AG09319 (cell line): ENCODE measurements at regions not wholly inside any gene's neighbourhood (a gene's known extent, or its start where the extent isn't known, plus 50 kb on each side); places are given as distances from the start of the nearest gene placed in this dataset.

Source experiments
- DNase-seq: peaks from one replicate; pipeline ENCODE4 v3.0.0-alpha.2; 2010; ENCODE audit warnings: low read depth; ENCODE audit errors: extremely low read depth
- TF ChIP-seq, protein P1 (sequence below): IDR thresholded peaks from 2 replicates; pipeline ENCODE4 v1.5.1; 2011; ENCODE audit warnings: low read depth, mild to moderate bottlenecking, inconsistent platforms, low read length, moderate library complexity

DNA sequence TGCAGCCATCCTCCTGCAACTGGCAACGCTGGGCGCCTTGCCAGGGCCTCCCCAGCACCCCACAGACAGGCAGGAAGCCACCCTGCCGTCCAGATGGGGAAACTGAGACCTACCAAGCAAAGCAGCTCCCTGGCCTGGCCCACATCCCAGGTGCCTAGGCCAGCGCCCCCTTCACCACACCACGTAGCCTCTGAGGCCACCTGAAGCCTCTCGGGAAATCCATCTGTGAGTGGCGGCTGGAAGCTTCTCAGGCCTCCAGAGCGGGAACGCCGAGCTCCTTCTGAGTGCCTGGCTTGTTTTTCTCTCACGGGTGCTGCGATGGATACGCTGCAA is 58.7 kb downstream of the UNCX start:
- TF ChIP-seq, protein P1, sequence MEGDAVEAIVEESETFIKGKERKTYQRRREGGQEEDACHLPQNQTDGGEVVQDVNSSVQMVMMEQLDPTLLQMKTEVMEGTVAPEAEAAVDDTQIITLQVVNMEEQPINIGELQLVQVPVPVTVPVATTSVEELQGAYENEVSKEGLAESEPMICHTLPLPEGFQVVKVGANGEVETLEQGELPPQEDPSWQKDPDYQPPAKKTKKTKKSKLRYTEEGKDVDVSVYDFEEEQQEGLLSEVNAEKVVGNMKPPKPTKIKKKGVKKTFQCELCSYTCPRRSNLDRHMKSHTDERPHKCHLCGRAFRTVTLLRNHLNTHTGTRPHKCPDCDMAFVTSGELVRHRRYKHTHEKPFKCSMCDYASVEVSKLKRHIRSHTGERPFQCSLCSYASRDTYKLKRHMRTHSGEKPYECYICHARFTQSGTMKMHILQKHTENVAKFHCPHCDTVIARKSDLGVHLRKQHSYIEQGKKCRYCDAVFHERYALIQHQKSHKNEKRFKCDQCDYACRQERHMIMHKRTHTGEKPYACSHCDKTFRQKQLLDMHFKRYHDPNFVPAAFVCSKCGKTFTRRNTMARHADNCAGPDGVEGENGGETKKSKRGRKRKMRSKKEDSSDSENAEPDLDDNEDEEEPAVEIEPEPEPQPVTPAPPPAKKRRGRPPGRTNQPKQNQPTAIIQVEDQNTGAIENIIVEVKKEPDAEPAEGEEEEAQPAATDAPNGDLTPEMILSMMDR, result no peak
- no peak for DNase-seq

DNA sequence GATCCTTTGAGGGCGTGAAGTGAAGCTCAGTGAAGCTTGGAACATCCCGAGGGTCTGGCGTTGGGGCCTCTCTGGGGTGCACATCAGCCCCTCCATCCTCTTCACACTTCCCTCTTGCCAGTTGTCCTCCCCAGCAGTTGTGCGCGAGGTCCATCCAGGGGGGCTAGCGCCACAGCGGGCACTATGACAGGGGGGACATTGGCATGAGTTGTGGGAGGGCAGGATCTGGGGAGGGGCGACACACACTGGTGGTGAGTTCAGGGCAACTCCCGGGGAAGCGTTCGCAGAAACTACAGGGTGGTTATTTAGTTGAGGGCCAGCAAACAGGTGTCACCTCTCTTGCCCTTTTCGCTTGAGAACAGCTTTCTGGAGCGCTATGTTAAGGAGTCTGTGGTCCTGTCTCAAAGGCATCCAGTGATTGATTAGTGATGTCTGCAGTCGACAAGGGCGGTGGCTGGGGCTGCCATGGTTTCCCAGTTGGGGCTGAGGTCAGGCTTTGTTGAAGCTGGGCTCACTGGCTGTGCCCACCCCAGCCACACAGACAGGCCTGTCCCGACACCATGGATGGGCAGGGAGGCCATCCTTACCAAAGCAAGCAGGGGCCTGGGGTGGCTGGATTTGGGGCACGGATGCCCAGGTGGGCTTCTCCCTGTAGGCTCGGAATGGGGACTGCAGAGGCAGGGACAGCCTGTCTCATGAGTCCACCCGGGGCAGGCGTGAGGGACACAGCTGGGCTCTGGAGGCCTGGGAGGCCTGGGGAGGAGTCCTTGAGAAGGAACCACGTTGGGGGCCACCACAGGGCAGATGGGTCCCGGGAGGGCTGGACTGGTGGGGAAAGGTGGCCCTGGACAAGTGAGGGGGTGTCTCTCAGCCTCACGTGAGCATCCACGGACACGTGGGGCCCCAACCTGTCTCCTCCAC is 59.4 kb downstream of the UNCX start:
- no peak for DNase-seq
- TF ChIP-seq, protein P1, result no peak

DNA sequence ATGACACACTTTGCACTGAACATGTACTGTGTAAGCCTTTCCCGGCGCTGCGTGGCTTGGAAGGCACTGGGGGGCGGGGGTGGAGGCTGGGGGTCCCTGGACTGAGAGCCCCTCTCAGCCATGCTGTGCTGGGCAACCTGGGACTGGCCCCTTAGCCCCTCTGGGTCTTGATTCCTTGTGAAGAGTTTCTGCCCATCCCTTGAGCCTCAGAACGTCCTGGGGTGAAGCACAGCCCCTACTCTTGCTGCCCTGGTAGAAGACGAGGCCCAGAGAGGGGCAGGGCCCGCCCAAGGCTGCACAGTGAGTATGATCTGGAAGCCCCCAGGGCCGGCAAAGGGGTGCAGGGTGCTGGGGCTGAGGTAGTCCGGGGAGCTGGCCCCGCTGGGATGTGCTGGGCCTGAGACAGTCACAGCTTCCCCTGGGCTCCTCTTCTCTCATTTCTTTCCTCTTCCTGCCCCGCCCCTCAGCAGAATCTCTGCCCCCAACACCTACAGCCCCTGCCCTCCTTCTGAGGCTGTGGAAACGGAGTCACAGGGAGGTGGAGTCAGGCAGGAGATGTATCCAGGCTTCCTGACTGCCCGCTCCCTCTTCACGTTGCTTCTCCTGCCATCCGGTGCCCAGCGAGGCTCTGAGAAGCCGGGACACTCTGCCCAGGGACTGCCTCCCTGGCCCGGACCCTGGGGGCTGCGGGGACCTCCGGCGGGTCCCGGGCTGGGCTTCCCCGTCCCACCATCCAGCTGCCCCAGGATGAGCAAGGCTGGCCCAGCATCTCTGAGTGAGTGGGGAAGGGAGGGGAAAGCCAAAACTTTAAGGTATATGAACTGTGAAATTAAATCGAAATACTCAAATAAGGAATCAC is 60.5 kb downstream of the UNCX start:
- no peak for DNase-seq
- TF ChIP-seq, protein P1, result no peak

DNA sequence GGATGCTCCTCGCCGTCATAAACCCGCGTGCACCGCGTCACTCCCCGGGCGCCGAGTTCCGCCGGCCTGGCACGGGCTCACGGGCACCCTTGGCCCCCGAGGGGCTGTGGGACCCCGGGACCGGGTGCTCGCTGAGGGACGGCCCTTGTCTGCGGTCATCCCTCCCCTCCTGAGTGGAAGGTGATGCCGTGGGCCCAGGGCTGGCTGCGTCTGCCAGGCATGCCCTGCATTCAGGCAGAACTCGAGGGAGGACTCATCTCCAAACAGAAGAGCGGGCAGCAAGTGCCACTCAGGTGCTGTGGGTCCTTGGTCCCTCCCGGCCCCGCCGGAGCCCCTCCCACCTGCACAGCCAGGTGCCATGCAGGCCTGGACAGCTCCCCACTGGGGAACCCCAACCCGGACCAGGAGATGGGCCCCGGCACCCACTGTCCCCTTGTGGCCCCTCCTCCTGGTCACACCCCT is 61.3 kb downstream of the UNCX start:
- TF ChIP-seq, protein P1, result no peak
- no peak for DNase-seq

DNA sequence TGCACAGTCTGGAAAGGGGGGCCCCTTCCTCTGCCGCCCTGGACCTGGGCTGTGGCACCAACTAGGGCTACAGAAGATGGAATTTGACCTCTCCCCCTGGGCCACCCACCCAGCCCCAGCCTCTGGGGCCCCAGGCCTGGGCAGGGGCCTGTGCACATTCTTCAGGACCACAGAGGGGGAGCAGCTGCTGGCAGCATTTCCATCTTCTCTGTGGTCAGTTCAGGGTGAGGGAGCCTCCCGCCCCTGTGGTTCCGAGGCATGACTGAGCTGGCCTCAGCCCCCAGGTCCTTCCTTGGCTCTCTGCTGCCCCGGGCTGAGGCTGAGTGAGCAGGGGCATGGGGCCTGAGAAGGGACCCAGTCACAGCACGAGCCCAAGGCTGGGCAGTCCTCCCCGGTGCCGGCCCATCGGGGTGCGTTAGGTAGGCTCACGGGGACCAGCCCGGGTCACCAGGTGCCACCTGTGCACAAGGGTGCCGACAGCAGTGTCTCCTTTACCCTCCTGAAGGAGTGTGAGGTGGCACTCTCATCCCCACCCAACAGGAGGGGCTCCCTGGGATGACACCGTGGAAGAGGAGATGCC is 63.2 kb downstream of the UNCX start:
- no peak for DNase-seq
- TF ChIP-seq, protein P1, result no peak

DNA sequence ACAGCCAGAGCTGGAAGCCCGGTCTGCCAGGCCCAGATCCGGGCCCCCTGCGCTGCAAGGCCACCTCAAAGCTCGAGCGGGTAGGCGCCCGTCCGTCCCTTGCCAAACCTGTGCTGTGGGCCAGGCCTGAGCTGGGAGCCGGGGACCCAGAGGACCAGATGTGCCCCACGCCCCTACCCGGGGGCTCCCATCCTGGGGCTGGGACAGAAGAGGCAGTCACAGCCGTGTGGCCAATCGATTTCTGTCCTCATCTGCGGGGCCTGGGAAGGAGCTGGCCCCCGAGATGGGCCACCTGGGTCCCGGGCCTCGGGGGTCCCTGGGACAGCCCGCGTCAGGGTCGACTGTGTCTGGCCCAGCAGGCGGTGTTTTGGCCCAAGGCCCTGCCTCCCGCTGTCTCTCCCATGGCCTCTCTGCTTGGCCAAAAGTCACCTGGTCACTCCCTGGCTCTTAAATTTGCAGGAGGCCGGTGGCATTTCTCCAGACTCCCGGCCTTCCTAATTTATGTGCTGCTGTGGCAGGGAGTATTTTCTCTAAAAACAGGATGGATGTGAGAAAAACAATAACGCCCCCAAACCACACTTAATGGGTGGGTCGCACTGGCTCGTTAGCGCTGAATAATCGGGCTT is 63.8 kb downstream of the UNCX start:
- TF ChIP-seq, protein P1, result no peak
- no peak for DNase-seq
